HepG2 (cell line): ENCODE measurements at regions not wholly inside any gene's neighbourhood (a gene's known extent, or its start where the extent isn't known, plus 50 kb on each side); places are given as distances from the start of the nearest gene placed in this dataset.

Source experiments
- ATAC-seq: fragments of 200-7000 bp; cut with Tn5 transposase; 3 replicates; pipeline ENCODE4 v1.9.1; 2020; ENCODE audit warnings: mild to moderate bottlenecking, moderate library complexity
- BruUV-seq: library from RNA; stranded (reverse); fragments of 400-500 nt; replicated peaks from 2 replicates; lab custom pipeline; 2021; lab: Mats Ljungman, UMichigan
- CTCF ChIA-PET: fragments of 300-600 bp; formaldehyde crosslinking; extraction: SDS; loops from one replicate; lab custom pipeline; 2021; ENCODE audit warnings: low total read pairs, inconsistent platforms, low intra/inter-chr PET ratio; lab: Yijun Ruan, JAX
- POLR2A ChIA-PET: fragments of 350-600 bp; sonication (Branson Sonifier 250); formaldehyde crosslinking; loops from one replicate; lab custom pipeline; 2020; ENCODE audit warnings: antibody characterized with exemption, inconsistent platforms; lab: Yijun Ruan, JAX
- DNase-seq: peaks from one replicate; pipeline ENCODE4 v3.0.0-alpha.2; 2015; ENCODE audit warnings: low spot score
- FAIRE-seq: peaks from 3 replicates; lab custom pipeline; 2011; peaks lifted over from hg19 to GRCh38; lab: Jason Lieb, UNC
- H2AFZ ChIP-seq: one replicate; pipeline ENCODE4 v1.6.1; 2011; ENCODE audit warnings: low read length, inconsistent platforms
- H3K27ac ChIP-seq: fragments of 300-600 bp; 3 replicates; pipeline ENCODE4 v1.8.0; 2011; ENCODE audit warnings: mixed run types, mild to moderate bottlenecking, mixed read lengths, low read length, inconsistent platforms; ENCODE audit not compliant: insufficient read depth; ENCODE audit errors: extremely low read length
- H3K27me3 ChIP-seq, 2 experiments: fragments of 200-600 bp in 1 of 2; 2 replicates in 1 of 2; 3 replicates in 1 of 2; pipeline versions ENCODE4 v1.6.0 to v1.8.0; 2011; ENCODE audit warnings: low read length in 2 of 2, mild to moderate bottlenecking in 2 of 2, moderate library complexity in 2 of 2, inconsistent platforms in 1 of 2; ENCODE audit not compliant: insufficient read depth in 2 of 2, control insufficient read depth in 1 of 2
- H3K36me3 ChIP-seq, 2 experiments: fragments of 200-600 bp in 1 of 2; replicated peaks in 1 of 2; 2 replicates in 1 of 2; 3 replicates in 1 of 2; pipeline versions ENCODE4 v1.5.1 to v1.8.0; 2011; ENCODE audit warnings: low read length in 2 of 2, inconsistent platforms in 1 of 2; ENCODE audit not compliant: insufficient read depth in 2 of 2, control insufficient read depth in 1 of 2
- H3K4me1 ChIP-seq: 2 replicates; pipeline ENCODE4 v1.5.1; 2012; ENCODE audit warnings: low read length, inconsistent platforms; ENCODE audit not compliant: insufficient read depth
- H3K4me2 ChIP-seq: 2 replicates; pipeline ENCODE4 v1.6.0; 2011; ENCODE audit warnings: low read depth, low read length, inconsistent platforms
- H3K4me3 ChIP-seq, 3 experiments: fragments of 200-600 bp in 1 of 3; sonication (generic), shearing (Covaris generic) in 1 of 3; replicated peaks in 1 of 3; 2 replicates each; pipeline ENCODE4 v1.5.1; 2011 to 2016; ENCODE audit warnings: low read length in 3 of 3, inconsistent platforms in 2 of 3, low read depth in 2 of 3, mild to moderate bottlenecking in 2 of 3, control low read depth in 1 of 3, mixed read lengths in 1 of 3; ENCODE audit not compliant: insufficient read depth in 1 of 3
- H3K79me2 ChIP-seq: one replicate; pipeline ENCODE4 v1.6.1; 2011; ENCODE audit warnings: low read length, inconsistent platforms; ENCODE audit not compliant: insufficient read depth
- H3K9ac ChIP-seq: 2 replicates; pipeline ENCODE4 v1.6.0; 2011; ENCODE audit warnings: mild to moderate bottlenecking, low read depth, low read length, inconsistent platforms; ENCODE audit not compliant: insufficient read depth
- H3K9me3 ChIP-seq: 2 replicates; pipeline ENCODE4 v1.5.1; 2012; ENCODE audit warnings: mild to moderate bottlenecking, low read length
- H4K20me1 ChIP-seq: 2 replicates; pipeline ENCODE4 v1.6.0; 2011; ENCODE audit warnings: inconsistent platforms, mild to moderate bottlenecking, low read length, moderate library complexity; ENCODE audit not compliant: insufficient read depth
- BHLHE40 ChIP-seq: IDR thresholded peaks from 2 replicates; pipeline ENCODE4 v1.6.1; 2011; ENCODE audit warnings: low read length, improper control_type of control experiment
- CBX5 ChIP-seq: sonication (generic); formaldehyde crosslinking; IDR thresholded peaks from 2 replicates; pipeline ENCODE4 v1.4.0; 2020; ENCODE audit warnings: missing genetic modification reagents, borderline replicate concordance
- KDM5B ChIP-seq: sonication (generic); formaldehyde crosslinking; IDR thresholded peaks from 2 replicates; pipeline ENCODE4 v1.4.0; 2020; ENCODE audit warnings: missing genetic modification reagents, mild to moderate bottlenecking, borderline replicate concordance
- NCOA1 ChIP-seq: sonication (generic); formaldehyde crosslinking; IDR thresholded peaks from 2 replicates; pipeline ENCODE4 v1.9.0; 2021; ENCODE audit warnings: missing genetic modification reagents
- PAWR ChIP-seq: sonication (generic); formaldehyde crosslinking; IDR thresholded peaks from 2 replicates; pipeline ENCODE4 v1.4.0; 2020; ENCODE audit warnings: missing genetic modification reagents, mild to moderate bottlenecking, borderline replicate concordance
- PBX2 ChIP-seq: IDR thresholded peaks from 2 replicates; pipeline ENCODE4 v1.6.1; 2016; ENCODE audit warnings: control low read depth
- SIN3A ChIP-seq: IDR thresholded peaks from 2 replicates; pipeline ENCODE4 v1.6.1; 2011; ENCODE audit warnings: low read depth, mild to moderate bottlenecking, control low read depth, low read length, borderline replicate concordance
- SOX5 ChIP-seq: IDR thresholded peaks from 2 replicates; pipeline ENCODE4 v1.6.1; 2016; ENCODE audit warnings: borderline replicate concordance
- ZFP36L2 ChIP-seq: sonication (generic); formaldehyde crosslinking; IDR thresholded peaks from 2 replicates; pipeline ENCODE4 v1.4.0; 2020; ENCODE audit warnings: missing genetic modification reagents
- ZNF510 ChIP-seq: sonication (generic); formaldehyde crosslinking; IDR thresholded peaks from 2 replicates; pipeline ENCODE4 v1.4.0; 2020; ENCODE audit warnings: low read depth, mild to moderate bottlenecking, missing genetic modification reagents
- WGBS: methylation state at CpG from one replicate; pipeline ENCODE4 v1.1.6; 2017; ENCODE audit warnings: low lambda C conversion rate; 5-methylcytosine and 5-hydroxymethylcytosine counted together
- in situ Hi-C: cut with HindIII; loops from 2 replicates; pipeline ENCODE4 v1.10.0; 2017; ENCODE audit warnings: low pct_unique_long_range_greater_than_20kb; ENCODE audit not compliant: extremely low pct_ligation_motif_present
- intact Hi-C: fragments of 100-400 bp; cut with micrococcal nuclease; formaldehyde crosslinking; loops from one replicate; pipeline ENCODE4 v1.10.0; 2022; ENCODE audit not compliant: unreplicated experiment
- TF ChIP-seq, protein P1 (sequence below): sonication (generic); formaldehyde crosslinking; IDR thresholded peaks from 2 replicates; pipeline ENCODE4 v1.5.0; 2020; ENCODE audit warnings: mild to moderate bottlenecking, low read depth, missing genetic modification reagents, borderline replicate concordance
- TF ChIP-seq, protein P2 (sequence below): sonication (generic); formaldehyde crosslinking; IDR thresholded peaks from 2 replicates; pipeline ENCODE4 v1.5.1; 2020; ENCODE audit warnings: missing genetic modification reagents, mild to moderate bottlenecking, borderline replicate concordance

DNA sequence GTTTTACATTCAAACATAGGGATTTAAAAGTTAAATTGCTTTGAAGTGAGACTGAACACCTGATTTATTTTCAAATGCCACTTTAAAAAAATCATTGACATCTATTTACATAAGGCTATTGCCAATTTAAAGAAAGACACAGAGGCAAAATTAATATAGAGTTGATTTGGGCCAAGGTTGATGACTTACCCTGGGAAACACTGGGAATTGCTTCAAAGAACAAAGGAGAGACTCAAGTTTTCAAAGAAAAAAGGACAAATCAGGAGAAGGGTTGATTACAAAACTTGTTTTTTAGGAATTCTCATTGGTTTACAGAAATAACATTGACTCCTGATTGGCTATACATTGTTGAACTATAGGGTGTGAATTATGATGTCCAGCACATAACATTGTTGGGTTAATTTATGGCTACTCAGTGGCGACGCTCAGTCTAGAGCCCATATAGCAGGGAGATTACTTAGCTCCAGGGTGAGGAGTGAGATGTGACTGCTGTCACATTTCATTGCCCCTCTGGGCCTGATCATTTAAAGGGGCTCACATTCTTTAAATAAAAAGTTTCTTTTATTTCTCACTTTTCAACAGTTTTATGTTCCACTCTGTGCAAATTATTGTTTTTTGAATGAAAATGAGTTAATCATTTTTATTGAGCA is 184.6 kb downstream of the SPATA18 start:
- BruUV-seq, result no TSS peak

GRCh38 chr4:52241916-52242315 is 190.8 kb downstream of the SPATA18 start:
- Histone ChIP-seq H3K4me1 (no peaks in the 10 kb centered on the region), H2AFZ (no peak overlapping the region), H3K4me2 (no peak overlapping the region), H3K9ac (no peak overlapping the region), H3K79me2 (no peaks in the 10 kb centered on the region), H3K27ac (no peak overlapping the region), H3K4me3 (no peak overlapping the region), H3K36me3 (no peaks in the 10 kb centered on the region), H4K20me1 (no peaks in the 10 kb centered on the region), H3K27me3 (no peaks in the 10 kb centered on the region; a peak in 1 of 5 replicates), H3K9me3 (no peaks in the 10 kb centered on the region)
- ATAC-seq, result no peak
- no TSS peak for BruUV-seq
- DNase-seq, result no peak
- intact Hi-C loops, result no loop called here
- in situ Hi-C loops, result no loop called here
- ChIA-PET CTCF (no interaction called here), POLR2A (no interaction called here)
- no peak for FAIRE-seq
- TF ChIP-seq NCOA1 (CRISPR knock-in tag) (no peak), ZNF510 (CRISPR knock-in tag) (no peak), ZFP36L2 (CRISPR knock-in tag) (no peak), SOX5 (no peak), PAWR (CRISPR knock-in tag) (no peak), SIN3A (no peak), PBX2 (no peak)
- TF ChIP-seq, protein P1, sequence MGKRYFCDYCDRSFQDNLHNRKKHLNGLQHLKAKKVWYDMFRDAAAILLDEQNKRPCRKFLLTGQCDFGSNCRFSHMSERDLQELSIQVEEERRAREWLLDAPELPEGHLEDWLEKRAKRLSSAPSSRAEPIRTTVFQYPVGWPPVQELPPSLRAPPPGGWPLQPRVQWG (CRISPR knock-in tag), result no peak

More for the DNA sequence above, 184.6 kb downstream of the SPATA18 start:
- H3K79me2 ChIP-seq, result no peaks in the 10 kb centered on the region
- POLR2A ChIA-PET, result no interaction called here
- no peak overlapping the region for H3K4me3 ChIP-seq
- in situ Hi-C loops (loop anchor here (10.0 kb wide), 2 partner anchors 139 to 429 kb away; no protein-coding TSS in a partner anchor), intact Hi-C loops (loop anchor here (10.0 kb wide), 2 partner anchors 349 to 1999 kb away; no protein-coding TSS in a partner anchor)
- no peak overlapping the region for H3K4me2 ChIP-seq
- H3K9ac ChIP-seq, result no peak overlapping the region
- no peaks in the 10 kb centered on the region for H3K9me3 ChIP-seq
- TF ChIP-seq CBX5, result no peak
- no peak for TF ChIP-seq BHLHE40
- TF ChIP-seq KDM5B (CRISPR knock-in tag), result no peak
- TF ChIP-seq, protein P2, sequence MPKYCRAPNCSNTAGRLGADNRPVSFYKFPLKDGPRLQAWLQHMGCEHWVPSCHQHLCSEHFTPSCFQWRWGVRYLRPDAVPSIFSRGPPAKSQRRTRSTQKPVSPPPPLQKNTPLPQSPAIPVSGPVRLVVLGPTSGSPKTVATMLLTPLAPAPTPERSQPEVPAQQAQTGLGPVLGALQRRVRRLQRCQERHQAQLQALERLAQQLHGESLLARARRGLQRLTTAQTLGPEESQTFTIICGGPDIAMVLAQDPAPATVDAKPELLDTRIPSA (CRISPR knock-in tag), result no peak
- WGBS, result 50% methylated on average over 2 of the region's 2 CpGs
- DNase-seq (no peak), FAIRE-seq (no peak), ATAC-seq (no peak)
- CTCF ChIA-PET, result no interaction called here
- no peak overlapping the region for H2AFZ ChIP-seq
- H3K36me3 ChIP-seq, result no peaks in the 10 kb centered on the region
- no peak overlapping the region for H3K27ac ChIP-seq
- no peaks in the 10 kb centered on the region for H3K4me1 ChIP-seq
- no peaks in the 10 kb centered on the region; a peak in 1 of 5 replicates for H3K27me3 ChIP-seq
- no peaks in the 10 kb centered on the region for H4K20me1 ChIP-seq
